ENCODE measurements at regions not wholly inside any gene's neighbourhood (a gene's known extent, or its start where the extent isn't known, plus 50 kb on each side); places are given as distances from the start of the nearest gene placed in this dataset.

- DNase-seq (ENCODE audit: low spot score): no peak
These were observed 88.7 kb downstream of the NR1D2 start for GRCh38 chr3:24033818-24034217.

GRCh38 chr3:24034464-24034863 lies 89.4 kb downstream of the NR1D2 start:
- DNase-seq (ENCODE audit: low spot score): no peak

- DNase-seq (ENCODE audit: low spot score): no peak
These were observed 92.9 kb downstream of the NR1D2 start for GRCh38 chr3:24037971-24038370.

GRCh38 chr3:24040311-24040710 lies 95.2 kb downstream of the NR1D2 start:
- DNase-seq (ENCODE audit: low spot score): no peak

GRCh38 chr3:24042174-24043059 lies 97.3 kb downstream of the NR1D2 start:
- DNase-seq (ENCODE audit: low spot score): peak; percentile 24

- DNase-seq (ENCODE audit: low spot score): no peak
These were observed 98.1 kb downstream of the NR1D2 start for GRCh38 chr3:24043168-24043567.

GRCh38 chr3:24043985-24044384 lies 98.9 kb downstream of the NR1D2 start:
- DNase-seq (ENCODE audit: low spot score): no peak

- DNase-seq (ENCODE audit: low spot score): no peak
These were observed 101.1 kb downstream of the NR1D2 start for GRCh38 chr3:24046214-24046613.

GRCh38 chr3:24047513-24047912 lies 102.4 kb downstream of the NR1D2 start:
- DNase-seq (ENCODE audit: low spot score): no peak

- no peak for DNase-seq (ENCODE audit: low spot score)
These were observed 103.8 kb downstream of the NR1D2 start for GRCh38 chr3:24048843-24049242.

GRCh38 chr3:24052446-24052845 lies 107.4 kb downstream of the NR1D2 start:
- DNase-seq (ENCODE audit: low spot score): no peak

GRCh38 chr3:24058940-24059705 lies 114.0 kb downstream of the NR1D2 start:
- DNase-seq (ENCODE audit: low spot score): no peak

- no peak for DNase-seq (ENCODE audit: low spot score)
These were observed 115.0 kb downstream of the NR1D2 start for GRCh38 chr3:24060055-24060454.

GRCh38 chr3:24062916-24063315 lies 117.8 kb downstream of the NR1D2 start:
- no peak for DNase-seq (ENCODE audit: low spot score)
